ENCODE measurements at regions not wholly inside any gene's neighbourhood (a gene's known extent, or its start where the extent isn't known, plus 50 kb on each side); places are given as distances from the start of the nearest gene placed in this dataset.
A peak's percentile ranks its signal among the peaks of the same experiment; 100 is the strongest.

DNA sequence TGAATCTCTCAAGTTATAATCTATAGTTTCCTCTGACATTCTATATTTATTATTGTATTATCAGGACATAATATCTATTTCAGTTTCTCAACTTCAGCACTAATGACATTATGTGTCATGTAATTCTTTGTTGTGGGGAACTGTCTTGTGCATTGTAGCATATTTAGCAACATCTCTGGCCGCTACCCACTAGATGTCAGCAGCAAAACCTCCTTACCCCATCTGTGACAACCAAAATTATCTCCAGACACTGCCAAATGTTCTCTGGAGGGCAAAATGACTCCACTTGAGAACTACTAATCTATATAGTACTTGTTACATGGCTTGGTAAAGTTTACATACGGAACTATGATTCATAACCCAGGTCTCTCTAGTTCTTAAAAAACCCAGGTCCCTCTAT, 110.2 kb downstream of the RASSF9 start:
- TF ChIP-seq, protein P1, sequence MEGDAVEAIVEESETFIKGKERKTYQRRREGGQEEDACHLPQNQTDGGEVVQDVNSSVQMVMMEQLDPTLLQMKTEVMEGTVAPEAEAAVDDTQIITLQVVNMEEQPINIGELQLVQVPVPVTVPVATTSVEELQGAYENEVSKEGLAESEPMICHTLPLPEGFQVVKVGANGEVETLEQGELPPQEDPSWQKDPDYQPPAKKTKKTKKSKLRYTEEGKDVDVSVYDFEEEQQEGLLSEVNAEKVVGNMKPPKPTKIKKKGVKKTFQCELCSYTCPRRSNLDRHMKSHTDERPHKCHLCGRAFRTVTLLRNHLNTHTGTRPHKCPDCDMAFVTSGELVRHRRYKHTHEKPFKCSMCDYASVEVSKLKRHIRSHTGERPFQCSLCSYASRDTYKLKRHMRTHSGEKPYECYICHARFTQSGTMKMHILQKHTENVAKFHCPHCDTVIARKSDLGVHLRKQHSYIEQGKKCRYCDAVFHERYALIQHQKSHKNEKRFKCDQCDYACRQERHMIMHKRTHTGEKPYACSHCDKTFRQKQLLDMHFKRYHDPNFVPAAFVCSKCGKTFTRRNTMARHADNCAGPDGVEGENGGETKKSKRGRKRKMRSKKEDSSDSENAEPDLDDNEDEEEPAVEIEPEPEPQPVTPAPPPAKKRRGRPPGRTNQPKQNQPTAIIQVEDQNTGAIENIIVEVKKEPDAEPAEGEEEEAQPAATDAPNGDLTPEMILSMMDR (IDR thresholded peaks at IDR 0.05; ENCODE audit: insufficient read depth, low read length, severe bottlenecking), result no peak
- DNase-seq (ENCODE audit: low read depth) (no peak), FAIRE-seq (no peak)
- no peaks in the 10 kb centered on the region for H3K36me3 ChIP-seq (ENCODE audit: control insufficient read depth, insufficient read depth, low read length)
- no peak overlapping the region for H3K4me3 ChIP-seq (ENCODE audit: low read depth, low read length)
- H3K27me3 ChIP-seq (ENCODE audit: control insufficient read depth, insufficient read depth, low read length), result no peaks in the 10 kb centered on the region

DNA sequence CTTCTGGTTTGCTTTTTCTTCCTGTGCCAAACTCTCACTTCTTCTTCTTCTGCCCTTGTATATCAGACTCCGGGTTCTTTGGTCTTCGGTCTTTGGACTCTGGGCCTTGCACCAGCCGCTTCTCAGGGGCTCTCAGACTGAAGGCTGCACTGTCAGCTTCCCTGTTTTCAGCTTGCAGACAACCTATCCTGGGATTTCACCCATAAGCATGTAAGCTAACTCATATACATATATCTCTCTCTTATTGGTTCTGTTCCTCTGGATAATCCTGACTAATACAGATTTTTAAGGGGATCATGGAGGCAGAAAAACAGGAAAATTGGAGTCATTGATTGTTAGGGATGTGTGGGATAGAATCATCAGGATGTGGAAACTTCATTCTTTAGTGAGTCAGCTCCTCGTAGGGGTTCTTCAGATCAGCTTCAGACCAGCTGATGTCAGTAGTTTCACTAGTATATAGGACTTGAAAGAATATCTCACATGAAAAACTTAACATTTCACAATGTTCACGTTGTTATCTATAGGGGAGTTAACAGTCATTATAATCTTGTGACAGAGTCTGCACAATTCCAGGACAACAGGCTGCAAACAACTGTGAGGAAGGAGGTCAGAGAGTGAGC, 102.9 kb downstream of the RASSF9 start:
- no peaks in the 10 kb centered on the region for H3K27me3 ChIP-seq (ENCODE audit: control insufficient read depth, insufficient read depth, low read length)
- FAIRE-seq, result peak; percentile 23
- no peaks in the 10 kb centered on the region for H3K36me3 ChIP-seq (ENCODE audit: control insufficient read depth, insufficient read depth, low read length)
- TF ChIP-seq, protein P1 (IDR thresholded peaks at IDR 0.05; ENCODE audit: insufficient read depth, low read length, severe bottlenecking), result no peak
- H3K4me3 ChIP-seq (ENCODE audit: low read depth, low read length), result no peak overlapping the region
- peak; percentile 63 for DNase-seq (ENCODE audit: low read depth)

DNA sequence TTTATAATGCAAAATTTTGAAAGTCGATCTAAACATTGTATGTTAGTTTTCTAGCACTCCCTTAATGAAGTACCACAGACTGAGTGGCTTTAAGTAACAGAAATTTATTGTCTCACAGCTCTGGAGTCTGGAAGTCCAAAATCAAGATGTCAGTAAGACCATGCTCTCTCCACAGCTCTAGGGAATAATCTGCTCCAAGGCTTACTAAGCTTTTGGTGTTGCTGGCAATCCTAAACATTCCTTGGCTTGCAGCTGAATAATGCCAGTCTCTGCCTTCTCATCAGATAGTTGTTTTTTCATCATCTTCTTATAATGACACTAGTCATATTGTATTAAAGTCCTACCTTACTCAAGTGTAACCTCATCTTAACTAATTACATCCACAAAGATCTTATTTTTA, 102.2 kb downstream of the RASSF9 start:
- no peak for DNase-seq (ENCODE audit: low read depth)
- H3K4me3 ChIP-seq (ENCODE audit: low read depth, low read length), result no peak overlapping the region
- FAIRE-seq, result no peak
- H3K27me3 ChIP-seq (ENCODE audit: control insufficient read depth, insufficient read depth, low read length), result no peaks in the 10 kb centered on the region
- TF ChIP-seq, protein P1 (IDR thresholded peaks at IDR 0.05; ENCODE audit: insufficient read depth, low read length, severe bottlenecking), result no peak
- no peaks in the 10 kb centered on the region for H3K36me3 ChIP-seq (ENCODE audit: control insufficient read depth, insufficient read depth, low read length)

DNA sequence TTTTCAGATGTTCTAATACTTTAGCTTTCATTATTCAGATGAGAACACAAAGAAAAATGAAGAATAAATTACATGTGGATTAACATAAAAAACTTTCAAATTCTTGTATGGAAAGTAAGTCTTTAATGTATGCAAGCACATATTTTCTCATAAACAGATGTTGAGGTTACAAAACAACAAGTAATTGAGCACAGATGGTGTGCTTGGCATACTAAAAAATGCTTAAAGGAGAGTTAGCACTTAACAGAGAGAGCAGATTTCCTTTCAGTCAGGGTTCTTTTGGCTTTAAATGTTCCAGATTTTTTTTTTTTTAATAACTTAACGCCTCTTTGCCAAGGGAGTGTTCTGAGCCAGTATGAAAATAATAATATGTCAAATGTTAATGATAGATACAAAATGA, 96.0 kb downstream of the RASSF9 start:
- TF ChIP-seq, protein P1 (IDR thresholded peaks at IDR 0.05; ENCODE audit: insufficient read depth, low read length, severe bottlenecking), result no peak
- H3K4me3 ChIP-seq (ENCODE audit: low read depth, low read length), result no peak overlapping the region
- no peaks in the 10 kb centered on the region for H3K36me3 ChIP-seq (ENCODE audit: control insufficient read depth, insufficient read depth, low read length)
- no peaks in the 10 kb centered on the region for H3K27me3 ChIP-seq (ENCODE audit: control insufficient read depth, insufficient read depth, low read length)
- no peak for FAIRE-seq
- DNase-seq (ENCODE audit: low read depth), result no peak

DNA sequence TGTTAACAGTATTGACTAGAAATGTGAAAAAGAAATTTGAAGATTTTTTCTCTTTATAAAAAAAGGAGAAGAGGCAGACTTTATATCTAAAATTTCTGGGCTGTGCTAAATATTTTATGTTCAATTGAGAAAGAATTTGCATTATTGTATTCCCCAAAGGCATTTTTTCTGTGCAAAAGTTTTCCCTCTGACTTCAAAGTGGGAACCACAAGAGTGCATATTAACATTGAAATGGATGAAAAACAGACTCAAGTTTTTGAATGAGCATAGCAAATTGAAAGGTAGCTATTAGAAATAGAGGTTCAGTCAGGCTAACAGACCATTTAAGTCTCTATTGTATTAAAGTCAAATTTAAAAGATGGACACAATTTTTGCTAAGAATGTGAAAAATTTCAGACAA, 95.2 kb downstream of the RASSF9 start:
- no peaks in the 10 kb centered on the region for H3K36me3 ChIP-seq (ENCODE audit: control insufficient read depth, insufficient read depth, low read length)
- TF ChIP-seq, protein P1 (IDR thresholded peaks at IDR 0.05; ENCODE audit: insufficient read depth, low read length, severe bottlenecking), result no peak
- FAIRE-seq, result no peak
- no peaks in the 10 kb centered on the region for H3K27me3 ChIP-seq (ENCODE audit: control insufficient read depth, insufficient read depth, low read length)
- H3K4me3 ChIP-seq (ENCODE audit: low read depth, low read length), result no peak overlapping the region
- DNase-seq (ENCODE audit: low read depth), result no peak

DNA sequence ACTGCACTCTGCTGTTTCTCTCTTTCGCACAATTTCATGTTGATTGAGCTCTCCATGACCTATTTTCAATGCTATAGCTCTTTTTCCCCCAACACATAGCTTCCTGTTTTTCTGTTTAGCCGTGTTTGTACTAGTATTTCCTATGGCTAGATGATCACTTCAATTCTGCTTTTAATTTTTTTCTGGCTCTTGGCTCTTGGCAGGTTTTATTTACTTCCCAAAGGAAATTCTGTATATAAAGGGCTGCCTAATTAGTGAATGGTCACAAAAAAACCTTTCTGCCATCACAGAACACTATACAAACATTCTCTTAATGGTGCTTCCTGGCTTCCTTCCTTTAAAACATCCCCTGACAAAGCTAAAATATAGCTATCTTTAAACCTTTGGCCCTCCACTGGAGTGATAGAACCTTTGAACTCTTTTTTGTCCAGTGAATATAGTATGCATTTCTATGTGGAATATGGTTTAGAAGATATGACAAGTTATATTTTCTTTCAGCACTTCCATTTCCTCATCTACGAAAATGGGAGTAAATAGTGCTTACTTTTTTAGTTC, 88.2 kb downstream of the RASSF9 start:
- TF ChIP-seq, protein P1 (IDR thresholded peaks at IDR 0.05; ENCODE audit: insufficient read depth, low read length, severe bottlenecking), result no peak
- DNase-seq (ENCODE audit: low read depth), result no peak
- FAIRE-seq, result no peak

More for the DNA sequence above, 88.2 kb downstream of the RASSF9 start:
- H3K4me3 ChIP-seq (ENCODE audit: low read depth, low read length), result no peak overlapping the region
- no peaks in the 10 kb centered on the region for H3K27me3 ChIP-seq (ENCODE audit: control insufficient read depth, insufficient read depth, low read length)
- no peaks in the 10 kb centered on the region for H3K36me3 ChIP-seq (ENCODE audit: control insufficient read depth, insufficient read depth, low read length)

All from bronchial epithelial cell (primary cell).